Effector memory CD8-positive, alpha-beta T cell (primary cell): ENCODE measurements at regions not wholly inside any gene's neighbourhood (a gene's known extent, or its start where the extent isn't known, plus 50 kb on each side); places are given as distances from the start of the nearest gene placed in this dataset.
"Not testable (repeated sequence)": the region's sequence is repeated elsewhere in the genome, so short reads cannot be mapped to it uniquely, and the experiment has no call there.

Source experiments
- ATAC-seq: fragments of 150-1000 bp; cut with Tn5 transposase; replicated peaks from 2 replicates; pipeline ENCODE4 v1.10.0; 2021; ENCODE audit warnings: mild to moderate bottlenecking, moderate library complexity
- DNase-seq, 3 experiments: peaks; one replicate each; pipeline ENCODE4 v3.0.0; 2021
- H3K27ac Mint-ChIP-seq, 2 donors: one replicate each; pipeline ENCODE4 v1.8.0; 2022; ENCODE audit warnings: mild to moderate bottlenecking in 2 of 2, mixed read lengths in 2 of 2, moderate library complexity in 2 of 2
- H3K27me3 Mint-ChIP-seq, 2 donors: one replicate each; pipeline ENCODE4 v1.8.0; 2022; ENCODE audit warnings: mixed read lengths in 2 of 2
- H3K36me3 Mint-ChIP-seq: one replicate; pipeline ENCODE4 v1.8.0; 2022; ENCODE audit warnings: mild to moderate bottlenecking, moderate library complexity, mixed read lengths; ENCODE audit not compliant: insufficient read depth
- H3K4me1 Mint-ChIP-seq, 2 donors: one replicate each; pipeline ENCODE4 v1.8.0; 2022; ENCODE audit warnings: low read depth in 2 of 2, mixed read lengths in 2 of 2
- H3K4me3 Mint-ChIP-seq, 2 donors: one replicate each; pipeline ENCODE4 v1.8.0; 2022; ENCODE audit warnings: mild to moderate bottlenecking in 2 of 2, mixed read lengths in 2 of 2, moderate library complexity in 2 of 2
- H3K9me3 Mint-ChIP-seq, 2 donors: one replicate each; pipeline ENCODE4 v1.8.0; 2022; ENCODE audit warnings: mixed read lengths in 2 of 2

DNA sequence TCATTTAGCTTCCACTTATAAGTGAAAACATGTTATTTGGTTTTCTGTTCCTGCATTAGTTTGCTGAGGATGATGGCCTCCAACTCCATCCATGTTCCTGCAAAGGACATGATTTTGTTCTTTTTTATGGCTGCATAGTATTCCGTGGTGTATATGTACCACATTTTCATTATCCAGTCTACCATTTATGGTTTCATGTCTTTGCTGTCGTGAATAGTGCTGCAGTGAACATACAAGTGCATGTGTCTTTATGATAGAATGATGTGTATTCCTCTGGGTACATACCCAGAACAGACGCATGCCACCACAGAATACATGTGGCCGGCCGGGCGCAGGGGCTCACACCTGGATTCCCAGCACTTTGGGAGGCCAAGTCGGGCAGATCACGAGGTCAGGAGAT lies 247.7 kb upstream of the SULF2 start:
- H3K27ac Mint-ChIP-seq, H3K4me3 Mint-ChIP-seq, H3K9me3 Mint-ChIP-seq, H3K36me3 Mint-ChIP-seq, DNase-seq, ATAC-seq, H3K4me1 Mint-ChIP-seq: not testable (repeated sequence)
- H3K27me3 Mint-ChIP-seq = peaks cover 19 to 52% of the 10 kb centered on the region in 2 donors

DNA sequence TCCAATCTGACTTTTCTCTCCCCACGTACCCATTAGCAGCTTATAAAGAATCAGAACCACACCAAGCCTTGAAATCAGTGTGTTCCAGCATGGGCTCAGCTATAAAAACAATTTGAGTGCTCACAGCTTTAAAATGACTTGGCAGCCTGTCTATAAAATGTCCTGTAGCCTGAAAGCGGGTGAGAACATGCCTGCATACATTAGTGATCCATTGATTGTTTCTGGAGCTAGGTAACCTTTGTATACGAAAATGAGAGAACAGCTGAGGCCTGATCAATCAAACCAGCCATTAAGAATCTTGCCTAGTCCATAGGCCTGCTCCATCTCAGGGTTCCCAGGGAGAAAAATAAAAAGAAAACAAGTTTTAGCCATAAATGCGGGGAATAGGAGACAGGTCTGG lies 245.8 kb upstream of the SULF2 start:
- no peak overlapping the region for H3K27ac Mint-ChIP-seq
- no peaks in the 10 kb centered on the region for H3K4me1 Mint-ChIP-seq
- H3K27me3 Mint-ChIP-seq = peaks cover 19 to 51% of the 10 kb centered on the region in 2 donors
- no peaks in the 10 kb centered on the region for H3K36me3 Mint-ChIP-seq
- no peak overlapping the region for H3K4me3 Mint-ChIP-seq
- no peak for ATAC-seq
- DNase-seq = no peak
- H3K9me3 Mint-ChIP-seq = no peaks in the 10 kb centered on the region

DNA sequence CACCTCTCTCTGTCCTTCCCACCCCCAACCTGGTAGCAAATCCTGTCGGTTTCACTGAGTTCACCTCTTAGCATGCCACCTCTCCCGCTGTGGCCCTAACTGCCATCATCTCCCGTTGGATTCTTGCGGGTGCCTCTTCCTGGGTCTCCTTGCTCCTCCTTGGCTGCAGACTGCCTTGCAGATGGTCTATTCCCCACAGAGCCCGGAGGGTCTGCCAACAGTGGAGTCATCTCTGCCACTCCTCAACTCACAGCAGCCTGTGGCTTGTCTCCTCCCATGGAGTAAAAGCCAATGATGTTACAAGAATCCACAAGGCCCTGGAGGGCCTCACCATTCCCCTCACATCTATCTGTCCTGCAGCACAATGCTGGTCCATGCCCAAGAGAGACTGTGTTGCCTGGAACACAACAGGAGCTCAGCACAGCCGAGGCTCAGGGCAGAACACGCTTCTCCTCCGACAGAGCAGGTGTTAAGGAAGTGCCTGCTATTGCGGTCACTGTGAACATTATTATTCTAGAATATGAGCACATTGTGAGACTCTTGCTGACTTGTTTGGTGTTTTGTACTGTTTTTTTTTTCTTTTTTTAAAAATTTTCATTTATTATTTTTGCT lies 241.8 kb upstream of the SULF2 start:
- ATAC-seq = no peak
- Mint-ChIP-seq H3K27me3 (peaks cover 14 to 54% of the 10 kb centered on the region in 2 donors), H3K4me1 (no peaks in the 10 kb centered on the region), H3K4me3 (no peak overlapping the region), H3K27ac (no peak overlapping the region), H3K36me3 (no peaks in the 10 kb centered on the region), H3K9me3 (no peaks in the 10 kb centered on the region)
- no peak for DNase-seq

DNA sequence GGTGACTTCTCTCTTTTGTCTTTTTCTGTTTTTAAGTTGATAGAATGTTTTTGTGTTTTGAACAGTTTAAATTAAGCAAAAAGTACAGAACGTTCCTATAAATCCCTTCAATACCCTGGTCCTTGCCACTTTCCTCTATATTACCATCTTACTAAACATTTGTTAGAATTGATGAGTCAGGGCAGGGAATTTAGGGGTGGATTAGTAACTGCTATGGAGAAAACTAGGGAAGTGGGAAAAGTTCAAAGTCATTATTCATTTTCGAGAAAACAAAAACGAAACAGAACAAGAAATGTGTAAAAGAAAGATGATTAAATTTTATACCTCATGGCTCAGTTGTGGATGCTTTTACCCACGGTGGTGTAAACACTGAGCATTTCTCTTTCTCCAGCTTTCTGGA lies 240.4 kb upstream of the SULF2 start:
- H3K4me3 Mint-ChIP-seq = no peak overlapping the region
- no peaks in the 10 kb centered on the region for H3K36me3 Mint-ChIP-seq
- DNase-seq = no peak
- no peaks in the 10 kb centered on the region for H3K9me3 Mint-ChIP-seq
- H3K4me1 Mint-ChIP-seq = no peaks in the 10 kb centered on the region
- peaks cover 11 to 56% of the 10 kb centered on the region in 2 donors for H3K27me3 Mint-ChIP-seq
- ATAC-seq = no peak
- no peak overlapping the region for H3K27ac Mint-ChIP-seq

DNA sequence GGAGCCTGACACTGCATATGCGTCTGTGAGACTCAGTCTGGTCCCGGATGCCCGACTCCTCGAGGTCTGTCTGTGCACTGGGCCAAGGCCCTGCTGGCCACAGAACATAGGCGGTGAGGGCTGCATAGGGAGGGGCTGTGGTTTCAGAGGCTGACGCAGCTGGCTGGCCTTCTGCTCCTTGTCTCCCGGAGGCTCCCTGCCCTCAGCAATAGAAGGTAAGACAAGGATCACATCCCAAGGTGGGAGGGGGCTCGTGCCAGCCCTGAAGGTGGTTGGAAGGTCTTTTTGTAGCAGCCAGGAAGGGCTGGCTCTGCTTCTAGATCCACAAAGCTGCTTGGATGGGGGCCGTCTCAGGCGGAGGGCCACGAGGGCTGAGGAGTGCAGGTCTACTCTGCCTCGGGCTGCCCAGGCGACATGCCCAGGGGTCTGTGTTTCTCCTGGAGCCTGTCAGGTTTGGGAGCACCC lies 239.8 kb upstream of the SULF2 start:
- no peak for ATAC-seq
- H3K4me1 Mint-ChIP-seq = no peaks in the 10 kb centered on the region

DNA sequence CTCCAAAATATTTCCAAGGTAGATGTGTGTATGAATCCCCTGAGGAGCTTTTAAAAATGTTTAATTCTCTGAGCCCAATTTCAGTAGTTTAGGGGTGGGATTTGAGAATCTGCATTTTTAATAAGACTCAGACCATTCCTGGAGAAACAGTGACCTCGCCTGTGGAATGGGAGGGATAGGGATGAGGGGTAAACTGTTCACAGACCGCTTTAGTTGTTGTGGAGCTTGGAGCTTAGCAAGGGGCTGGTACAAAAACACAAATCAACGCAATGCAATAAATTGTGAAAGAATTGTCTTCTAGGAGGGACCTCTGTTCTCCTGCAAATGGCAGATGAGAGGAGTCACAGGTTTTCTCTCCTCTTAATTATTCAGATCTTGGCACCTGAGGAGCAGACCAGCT lies 239.3 kb upstream of the SULF2 start:
- Mint-ChIP-seq H3K4me3 (no peak overlapping the region), H3K36me3 (no peaks in the 10 kb centered on the region), H3K27ac (no peak overlapping the region), H3K4me1 (no peaks in the 10 kb centered on the region), H3K27me3 (peaks cover 14 to 59% of the 10 kb centered on the region in 2 donors), H3K9me3 (no peaks in the 10 kb centered on the region)
- ATAC-seq = no peak
- no peak for DNase-seq

More for the DNA sequence above, 239.8 kb upstream of the SULF2 start:
- no peaks in the 10 kb centered on the region for H3K9me3 Mint-ChIP-seq
- H3K36me3 Mint-ChIP-seq = no peaks in the 10 kb centered on the region
- H3K27me3 Mint-ChIP-seq = peaks cover 11 to 56% of the 10 kb centered on the region in 2 donors
- no peak for DNase-seq
- H3K4me3 Mint-ChIP-seq = no peak overlapping the region
- H3K27ac Mint-ChIP-seq = no peak overlapping the region

DNA sequence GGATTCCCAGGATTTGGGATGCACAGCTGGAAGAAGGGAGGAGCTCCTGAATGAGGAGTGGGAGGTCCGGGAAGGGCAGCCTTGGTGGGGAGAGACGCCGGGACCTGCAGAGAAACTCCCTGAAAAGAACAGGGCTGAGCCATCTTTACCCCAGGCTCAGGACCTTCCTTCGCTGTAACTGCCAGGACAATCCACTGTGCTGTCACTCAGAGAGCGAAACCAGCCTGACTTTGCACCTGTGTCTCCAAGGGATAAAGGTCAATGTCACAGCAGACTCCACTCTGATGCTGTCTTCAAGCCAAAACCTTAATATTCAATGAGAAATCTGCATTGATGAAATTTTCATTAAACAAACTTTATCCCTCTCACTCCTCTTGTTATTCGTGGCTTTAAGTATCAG lies 235.4 kb upstream of the SULF2 start:
- H3K9me3 Mint-ChIP-seq, H3K36me3 Mint-ChIP-seq, H3K27ac Mint-ChIP-seq, DNase-seq, H3K4me1 Mint-ChIP-seq, H3K4me3 Mint-ChIP-seq, ATAC-seq: not testable (repeated sequence)
- H3K27me3 Mint-ChIP-seq = peaks cover 40 to 70% of the 10 kb centered on the region in 2 donors

DNA sequence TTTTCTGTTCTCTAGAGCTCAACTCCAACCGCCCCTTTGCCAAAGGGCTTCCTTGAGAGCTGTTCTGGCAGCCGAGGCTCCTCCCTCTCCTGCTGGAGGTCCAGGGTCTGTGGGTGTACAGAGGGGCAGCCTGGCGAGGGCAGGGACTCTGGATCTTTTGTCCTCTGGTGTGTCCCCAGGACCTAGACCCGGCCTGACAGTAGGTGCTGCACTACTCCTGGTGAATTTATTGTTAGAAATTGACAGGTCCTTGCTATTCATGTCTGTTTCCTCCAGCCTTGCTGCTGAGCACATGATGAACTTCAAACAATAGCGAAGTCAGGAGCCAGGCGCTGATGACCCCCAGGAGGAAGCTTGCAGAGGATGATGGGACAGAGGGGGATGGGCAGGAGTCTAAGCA lies 234.7 kb upstream of the SULF2 start:
- no peaks in the 10 kb centered on the region for H3K4me1 Mint-ChIP-seq
- H3K9me3 Mint-ChIP-seq = peaks cover 0 to 6% of the 10 kb centered on the region in 2 donors
- H3K4me3 Mint-ChIP-seq = no peak overlapping the region
- H3K27ac Mint-ChIP-seq = no peak overlapping the region
- H3K36me3 Mint-ChIP-seq = peaks cover 3% of the 10 kb centered on the region
- peaks cover 37 to 66% of the 10 kb centered on the region in 2 donors for H3K27me3 Mint-ChIP-seq
- no peak for DNase-seq
- no peak for ATAC-seq

DNA sequence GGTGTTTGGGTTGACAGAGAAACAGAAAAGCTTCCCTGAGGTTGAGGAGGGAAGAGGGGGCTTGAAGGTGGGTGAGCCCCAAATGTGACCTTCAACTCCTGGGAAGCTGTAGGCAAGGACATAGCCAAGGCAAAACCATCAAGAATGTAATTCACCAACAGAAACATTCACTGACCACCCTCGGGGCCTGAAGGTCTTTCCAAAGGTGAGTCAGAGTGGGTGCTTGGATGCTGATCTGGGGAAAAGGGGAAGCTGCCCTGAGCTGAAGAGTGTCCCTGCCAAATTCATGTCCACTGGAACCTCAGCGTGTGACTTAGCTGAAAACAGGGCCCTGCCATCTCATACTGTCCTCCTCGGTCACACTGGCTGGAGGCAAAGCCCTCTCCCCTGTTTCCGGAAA lies 234.2 kb upstream of the SULF2 start:
- Mint-ChIP-seq H3K4me1 (no peaks in the 10 kb centered on the region), H3K27ac (no peak overlapping the region)

DNA sequence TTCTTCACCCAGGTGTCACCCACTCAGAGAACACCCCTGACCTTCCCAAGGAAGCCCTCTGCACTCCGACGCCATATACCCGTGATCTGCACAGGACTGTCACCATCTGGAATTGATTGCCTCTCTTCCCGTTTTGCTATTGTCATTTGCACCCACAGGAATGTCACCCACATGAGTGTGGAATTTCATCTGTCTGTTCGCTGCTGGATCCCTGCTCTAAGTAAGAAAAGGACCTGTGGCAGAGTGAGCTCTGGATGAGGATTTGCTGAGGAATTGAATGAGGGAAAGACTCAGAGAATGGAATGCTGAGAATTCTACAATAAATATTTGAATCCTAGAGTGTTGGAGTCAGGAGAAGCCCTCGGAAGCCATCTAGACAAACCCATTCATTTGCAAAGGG lies 233.6 kb upstream of the SULF2 start:
- H3K27ac Mint-ChIP-seq, H3K4me3 Mint-ChIP-seq, DNase-seq, H3K9me3 Mint-ChIP-seq, H3K36me3 Mint-ChIP-seq, ATAC-seq, H3K4me1 Mint-ChIP-seq: not testable (repeated sequence)
- peaks cover 33 to 60% of the 10 kb centered on the region in 2 donors for H3K27me3 Mint-ChIP-seq

More for the DNA sequence above, 234.2 kb upstream of the SULF2 start:
- no peak for DNase-seq
- Mint-ChIP-seq H3K4me3 (no peak overlapping the region), H3K36me3 (peaks cover 3% of the 10 kb centered on the region), H3K9me3 (peaks cover 0 to 6% of the 10 kb centered on the region in 2 donors), H3K27me3 (peaks cover 33 to 61% of the 10 kb centered on the region in 2 donors)
- ATAC-seq = no peak

DNA sequence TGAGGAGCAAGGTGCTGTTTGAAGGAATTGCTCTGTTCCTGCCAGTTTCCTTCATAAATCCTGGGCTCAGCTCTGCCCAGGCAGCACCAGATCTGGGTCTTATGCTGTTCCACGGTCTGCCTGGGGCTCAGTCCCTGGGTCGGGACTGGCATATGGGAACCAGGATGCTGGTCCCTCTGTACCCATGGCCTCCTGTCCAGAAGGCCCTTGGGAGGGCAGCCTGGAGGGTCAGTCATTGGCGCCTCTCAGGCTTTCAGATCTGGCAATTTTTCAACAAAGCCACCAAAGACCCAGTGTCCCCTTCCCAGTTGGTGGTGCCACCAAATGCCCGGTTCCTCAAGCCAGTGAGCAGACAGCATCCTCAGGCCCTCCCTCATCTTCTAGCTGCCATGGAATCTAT lies 232.7 kb upstream of the SULF2 start:
- Mint-ChIP-seq H3K4me3 (no peak overlapping the region), H3K4me1 (no peaks in the 10 kb centered on the region), H3K9me3 (peaks cover 4 to 6% of the 10 kb centered on the region in 2 donors), H3K27ac (no peak overlapping the region), H3K36me3 (peaks cover 3% of the 10 kb centered on the region), H3K27me3 (peaks cover 33 to 55% of the 10 kb centered on the region in 2 donors)
- ATAC-seq (no peak), DNase-seq (no peak)

DNA sequence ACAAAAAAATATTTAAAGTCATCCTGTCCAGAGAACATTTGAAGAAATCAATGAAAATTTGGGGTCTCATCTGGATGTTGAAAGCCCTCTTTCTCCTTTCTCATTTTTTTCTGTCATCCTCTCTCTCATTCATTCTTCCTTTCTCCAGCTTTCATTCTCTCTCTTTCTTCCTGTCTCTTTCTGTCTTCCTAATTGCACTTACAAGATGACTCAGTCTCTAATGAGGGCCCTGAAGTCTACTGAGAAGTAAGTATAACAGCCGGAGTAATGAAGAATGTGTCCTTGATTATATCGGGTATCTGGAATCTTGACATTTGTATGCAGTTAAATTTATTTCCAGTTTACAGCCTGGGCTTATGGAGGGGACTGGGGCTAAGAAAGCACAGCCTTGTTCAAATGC lies 232.2 kb upstream of the SULF2 start:
- H3K4me3 Mint-ChIP-seq = no peak overlapping the region
- H3K36me3 Mint-ChIP-seq = peaks cover 3% of the 10 kb centered on the region
- ATAC-seq = no peak
- peaks cover 6% of the 10 kb centered on the region in 2 donors for H3K9me3 Mint-ChIP-seq
- H3K27me3 Mint-ChIP-seq = peaks cover 33 to 50% of the 10 kb centered on the region in 2 donors
- no peak for DNase-seq
- H3K27ac Mint-ChIP-seq = no peak overlapping the region
- H3K4me1 Mint-ChIP-seq = no peaks in the 10 kb centered on the region

DNA sequence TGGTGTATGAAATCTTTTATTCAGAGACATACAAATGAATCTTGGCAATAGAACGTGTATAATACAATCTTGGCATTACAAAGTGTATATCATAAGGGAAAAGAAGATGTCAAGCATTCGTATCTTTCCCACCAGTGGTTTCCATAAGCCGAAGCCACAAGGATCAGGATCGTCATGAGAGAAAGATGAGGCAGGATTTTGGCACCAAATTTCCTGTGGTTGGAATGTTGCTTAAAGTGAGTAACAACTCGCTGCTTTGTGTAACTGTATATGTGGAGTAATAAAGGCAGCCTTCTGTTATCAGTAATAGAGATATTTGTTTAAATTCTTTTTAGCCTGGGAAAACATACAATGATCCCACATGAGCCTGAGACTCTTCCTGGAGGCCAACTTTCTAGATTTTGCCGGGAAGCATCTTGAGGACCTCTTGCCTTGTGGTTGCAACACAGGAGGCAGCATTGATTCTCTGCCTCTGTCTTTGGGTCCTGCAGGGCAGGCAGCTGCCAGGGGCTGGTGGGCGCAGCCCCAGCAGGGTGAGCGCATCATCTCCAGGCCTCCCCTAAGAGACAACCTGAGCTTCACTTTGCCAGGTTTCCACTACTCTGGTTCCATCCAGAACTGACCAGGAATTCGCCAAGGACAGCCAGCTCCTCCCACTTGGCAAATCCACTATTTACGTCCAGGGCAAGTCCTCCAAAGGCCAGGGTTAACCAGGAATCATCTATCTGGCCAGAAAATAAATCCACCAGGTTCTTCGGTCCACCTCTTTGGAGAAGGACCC lies 230.9 kb upstream of the SULF2 start:
- Mint-ChIP-seq H3K4me3 (no peak overlapping the region), H3K36me3 (peaks cover 3% of the 10 kb centered on the region), H3K4me1 (no peaks in the 10 kb centered on the region), H3K9me3 (peaks cover 6% of the 10 kb centered on the region in 2 donors), H3K27ac (no peak overlapping the region), H3K27me3 (peaks cover 33 to 39% of the 10 kb centered on the region in 2 donors)
- DNase-seq (no peak), ATAC-seq (no peak)
